IMR-90 (cell line): ENCODE measurements at regions not wholly inside any gene's neighbourhood (a gene's known extent, or its start where the extent isn't known, plus 50 kb on each side); places are given as distances from the start of the nearest gene placed in this dataset.

ENCODE experiments used
- ATAC-seq: fragments of 200-7000 bp; cut with Tn5 transposase; 2 replicates; pipeline ENCODE4 v1.9.1; 2020; ENCODE audit warnings: low read depth, mild to moderate bottlenecking, moderate library complexity
- BruUV-seq: library from RNA; stranded (reverse); fragments of 400-500 nt; replicated peaks from 2 replicates; lab custom pipeline; 2021; lab: Mats Ljungman, UMichigan
- CTCF ChIA-PET: fragments of 300-600 bp; formaldehyde crosslinking; extraction: SDS; loops from one replicate; lab custom pipeline; 2021; ENCODE audit warnings: antibody characterized with exemption; lab: Yijun Ruan, JAX
- POLR2A ChIA-PET: fragments of 300-600 bp; sonication (Branson Sonifier 250); formaldehyde crosslinking; loops from one replicate; lab custom pipeline; 2022; ENCODE audit warnings: antibody characterized with exemption; ENCODE audit not compliant: unreplicated experiment; lab: Charles Lee
- DNase-seq: peaks from one replicate; pipeline ENCODE4 v3.0.0; 2013
- H2AFZ ChIP-seq: replicated peaks from 2 replicates; pipeline ENCODE3; 2013; ENCODE audit warnings: low read length, mild to moderate bottlenecking; ENCODE audit not compliant: poor library complexity
- H2AK5ac ChIP-seq: 2 replicates; pipeline ENCODE4 v1.6.1; 2013; ENCODE audit warnings: low read depth, low read length, inconsistent platforms
- H2AK9ac ChIP-seq: replicated peaks from 2 replicates; pipeline ENCODE3; 2013; ENCODE audit warnings: mild to moderate bottlenecking, low read depth, low read length, moderate library complexity; ENCODE audit not compliant: poor library complexity
- H2BK120ac ChIP-seq: 2 replicates; pipeline ENCODE4 v1.6.1; 2013; ENCODE audit warnings: low read depth, low read length, inconsistent platforms
- H2BK15ac ChIP-seq: 3 replicates; pipeline ENCODE4 v1.6.1; 2013; ENCODE audit warnings: low read depth, low read length, inconsistent platforms
- H2BK20ac ChIP-seq: 2 replicates; pipeline ENCODE4 v1.6.1; 2013; ENCODE audit warnings: low read depth, mild to moderate bottlenecking, inconsistent platforms, low read length, moderate library complexity
- H2BK5ac ChIP-seq: 2 replicates; pipeline ENCODE4 v1.6.1; 2013; ENCODE audit warnings: mild to moderate bottlenecking, low read depth, low read length, inconsistent platforms; ENCODE audit not compliant: poor library complexity, severe bottlenecking
- H3K14ac ChIP-seq: replicated peaks from 2 replicates; pipeline ENCODE4 v1.6.1; 2013; ENCODE audit warnings: low read depth, low read length, inconsistent platforms
- H3K18ac ChIP-seq: 2 replicates; pipeline ENCODE4 v1.6.1; 2013; ENCODE audit warnings: low read depth, low read length, control low read depth
- H3K23ac ChIP-seq: 2 replicates; pipeline ENCODE4 v1.6.1; 2013; ENCODE audit warnings: low read depth, low read length, inconsistent platforms
- H3K27ac ChIP-seq: 2 replicates; pipeline ENCODE4 v1.5.1; 2013; ENCODE audit warnings: mild to moderate bottlenecking, control low read depth, low read length; ENCODE audit not compliant: insufficient read depth
- H3K27me3 ChIP-seq: 2 replicates; pipeline ENCODE4 v1.6.1; 2013; ENCODE audit warnings: low read length; ENCODE audit not compliant: control insufficient read depth, insufficient read depth
- H3K36me3 ChIP-seq: 2 replicates; pipeline ENCODE4 v1.6.1; 2013; ENCODE audit warnings: low read length, mixed read lengths; ENCODE audit not compliant: control insufficient read depth, insufficient read depth
- H3K4ac ChIP-seq: 2 replicates; pipeline ENCODE4 v1.6.1; 2013; ENCODE audit warnings: low read depth, low read length, inconsistent platforms
- H3K4me1 ChIP-seq: 2 replicates; pipeline ENCODE4 v1.6.1; 2013; ENCODE audit warnings: low read length, mixed read lengths; ENCODE audit not compliant: control insufficient read depth, insufficient read depth
- H3K4me2 ChIP-seq: 2 replicates; pipeline ENCODE4 v1.6.1; 2013; ENCODE audit warnings: low read depth, mild to moderate bottlenecking, control low read depth, low read length, moderate library complexity
- H3K4me3 ChIP-seq: 2 replicates; pipeline ENCODE4 v1.5.1; 2013; ENCODE audit warnings: low read depth, mild to moderate bottlenecking, control low read depth, low read length, moderate library complexity; ENCODE audit not compliant: insufficient read depth
- H3K56ac ChIP-seq: 2 replicates; pipeline ENCODE4 v1.6.1; 2013; ENCODE audit warnings: low read length, inconsistent platforms; ENCODE audit not compliant: insufficient read depth; ENCODE audit errors: extremely low read depth
- H3K79me1 ChIP-seq, 2 experiments: 2 replicates each; pipeline ENCODE4 v1.6.1; 2013; ENCODE audit warnings: low read length in 2 of 2, inconsistent platforms in 1 of 2, low read depth in 1 of 2
- H3K9ac ChIP-seq: 2 replicates; pipeline ENCODE4 v1.6.1; 2013; ENCODE audit warnings: low read depth, low read length, control low read depth
- H3K9me1 ChIP-seq: 2 replicates; pipeline ENCODE4 v1.6.1; 2013; ENCODE audit warnings: low read length, inconsistent platforms; ENCODE audit not compliant: insufficient read depth
- H3K9me3 ChIP-seq: 2 replicates; pipeline ENCODE4 v1.6.1; 2013; ENCODE audit warnings: low read length; ENCODE audit not compliant: control insufficient read depth, insufficient read depth
- H4K20me1 ChIP-seq: 2 replicates; pipeline ENCODE4 v1.6.1; 2013; ENCODE audit warnings: low read length, inconsistent platforms; ENCODE audit not compliant: insufficient read depth
- H4K5ac ChIP-seq: 2 replicates; pipeline ENCODE4 v1.6.1; 2013; ENCODE audit warnings: mild to moderate bottlenecking, low read depth, low read length, control low read depth
- H4K8ac ChIP-seq, 2 experiments: 2 replicates each; pipeline ENCODE4 v1.6.1; 2013; ENCODE audit warnings: low read depth in 2 of 2, low read length in 2 of 2, control low read depth in 1 of 2, inconsistent platforms in 1 of 2
- H4K91ac ChIP-seq: 2 replicates; pipeline ENCODE4 v1.6.1; 2013; ENCODE audit warnings: low read depth, low read length, inconsistent platforms; ENCODE audit not compliant: insufficient read depth
- CEBPB ChIP-seq: IDR thresholded peaks from 2 replicates; pipeline ENCODE4 v1.6.1; 2012; ENCODE audit warnings: low read depth, low read length, improper control_type of control experiment
- CHD1 ChIP-seq: IDR thresholded peaks from 2 replicates; pipeline ENCODE4 v1.6.1; 2012; ENCODE audit warnings: low read depth, low read length, improper control_type of control experiment
- MAFK ChIP-seq: IDR thresholded peaks from 2 replicates; pipeline ENCODE4 v1.6.1; 2012; ENCODE audit warnings: low read depth, low read length, improper control_type of control experiment
- MXI1 ChIP-seq: IDR thresholded peaks from 2 replicates; pipeline ENCODE4 v1.6.1; 2012; ENCODE audit warnings: low read depth, mild to moderate bottlenecking, low read length, moderate library complexity, borderline replicate concordance
- NFE2L2 ChIP-seq: fragments of 150-350 bp; IDR thresholded peaks from 2 replicates; pipeline ENCODE4 v1.6.1; 2016; ENCODE audit warnings: low read depth, mild to moderate bottlenecking, low read length
- POLR2A ChIP-seq: IDR thresholded peaks from 2 replicates; pipeline ENCODE4 v1.6.1; 2012; ENCODE audit warnings: mild to moderate bottlenecking, low read depth, low read length
- RAD21 ChIP-seq: IDR thresholded peaks from 2 replicates; pipeline ENCODE4 v1.6.1; 2012; ENCODE audit warnings: low read length, improper control_type of control experiment
- RCOR1 ChIP-seq: IDR thresholded peaks from 2 replicates; pipeline ENCODE4 v1.6.1; 2012; ENCODE audit warnings: mild to moderate bottlenecking, low read length, improper control_type of control experiment; ENCODE audit not compliant: insufficient replicate concordance
- SMC3 ChIP-seq: fragments of 150-350 bp; IDR thresholded peaks from 2 replicates; pipeline ENCODE4 v1.6.1; 2016; ENCODE audit warnings: low read depth, mild to moderate bottlenecking, antibody characterized with exemption, low read length, moderate library complexity
- WGBS, 2 experiments: methylation state at CpG; one replicate each; pipeline versions ENCODE4 v1.1.5 to v1.1.7; 2013; ENCODE audit warnings: missing lambda C conversion rate in 2 of 2; ENCODE audit not compliant: insufficient read length in 1 of 2; ENCODE audit errors: extremely low coverage in 2 of 2; 5-methylcytosine and 5-hydroxymethylcytosine counted together
- dilution Hi-C: fragments of 300-500 bp; cut with HindIII; formaldehyde crosslinking; loops from one replicate; pipeline ENCODE4 v1.14.3; 2018; ENCODE audit warnings: low sequenced_read_pairs; ENCODE audit not compliant: unreplicated experiment
- in situ Hi-C: fragments of 300-500 bp; cut with MboI; formaldehyde crosslinking; loops from 3 replicates; pipeline ENCODE4 v1.14.3; 2019; ENCODE audit warnings: low sequenced_read_pairs, inconsistent platforms, mixed read lengths
- intact Hi-C: fragments of 100-400 bp; cut with micrococcal nuclease; formaldehyde crosslinking; loops from 2 replicates; pipeline ENCODE4 v1.10.0; 2022
- TF ChIP-seq, protein P1 (sequence below): fragments of 150-350 bp; IDR thresholded peaks from 2 replicates; pipeline ENCODE4 v1.6.1; 2016; ENCODE audit warnings: low read depth, mild to moderate bottlenecking, low read length, moderate library complexity, borderline replicate concordance
- TF ChIP-seq, protein P2 (sequence below): conservative IDR thresholded peaks from 2 replicates; pipeline ENCODE4 v1.5.1; 2012; ENCODE audit warnings: mild to moderate bottlenecking, low read depth, low read length, improper control_type of control experiment

DNA sequence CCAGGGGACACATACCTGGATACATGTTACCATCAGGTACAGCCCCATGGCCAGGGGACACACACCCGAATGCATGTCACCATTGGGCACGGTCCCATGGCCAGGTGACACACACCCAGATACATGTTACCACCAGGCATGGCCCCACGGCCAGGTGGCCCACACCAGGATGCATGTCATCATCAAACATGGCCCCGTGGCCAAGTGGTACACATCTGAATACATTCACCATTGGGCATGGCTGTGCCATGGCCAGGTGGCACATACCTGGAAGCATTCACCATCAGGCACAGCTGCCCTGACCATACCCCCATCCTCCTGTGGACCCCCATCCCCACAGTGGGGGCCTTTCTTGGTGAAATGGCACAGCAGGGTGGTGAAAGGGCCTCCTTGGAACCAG, 97.6 kb downstream of the RBFOX3 start:
- Histone ChIP-seq H3K4me2 (no peak overlapping the region), H2BK20ac (no peak overlapping the region), H3K27ac (no peak overlapping the region), H4K8ac (no peak overlapping the region), H3K79me1 (no peaks in the 10 kb centered on the region), H3K23ac (no peak overlapping the region), H3K56ac (no peak overlapping the region), H3K9me3 (peaks cover 36% of the 10 kb centered on the region), H4K91ac (no peak overlapping the region), H2BK120ac (no peak overlapping the region), H3K9me1 (no peaks in the 10 kb centered on the region), H2BK15ac (no peak overlapping the region), H2AFZ (no peak overlapping the region), H3K27me3 (0 out of 2 replicates have a peak, but pooled peaks cover 1% of the 10 kb centered on the region), H3K4me1 (no peaks in the 10 kb centered on the region), H2BK5ac (no peak overlapping the region), H2AK5ac (no peak overlapping the region), H2AK9ac (no peak overlapping the region), H4K5ac (no peak overlapping the region), H3K18ac (no peak overlapping the region), H3K4ac (no peak overlapping the region), H3K4me3 (no peak overlapping the region), H3K14ac (no peak overlapping the region), H3K9ac (no peak overlapping the region), H4K20me1 (no peaks in the 10 kb centered on the region), H3K36me3 (no peaks in the 10 kb centered on the region)
- no TSS peak for BruUV-seq
- 50% methylated on average over 2 of the region's 4 CpGs; no CpG with 5 or more reads in 1 of the 2 experiments for WGBS, 2 experiments
- TF ChIP-seq POLR2A, result no peak
- TF ChIP-seq MAFK, result no peak
- TF ChIP-seq RCOR1, result no peak
- no peak for TF ChIP-seq MXI1
- TF ChIP-seq CEBPB, result no peak
- TF ChIP-seq SMC3, result no peak
- TF ChIP-seq RAD21, result no peak
- no peak for TF ChIP-seq CHD1
- TF ChIP-seq, protein P1, sequence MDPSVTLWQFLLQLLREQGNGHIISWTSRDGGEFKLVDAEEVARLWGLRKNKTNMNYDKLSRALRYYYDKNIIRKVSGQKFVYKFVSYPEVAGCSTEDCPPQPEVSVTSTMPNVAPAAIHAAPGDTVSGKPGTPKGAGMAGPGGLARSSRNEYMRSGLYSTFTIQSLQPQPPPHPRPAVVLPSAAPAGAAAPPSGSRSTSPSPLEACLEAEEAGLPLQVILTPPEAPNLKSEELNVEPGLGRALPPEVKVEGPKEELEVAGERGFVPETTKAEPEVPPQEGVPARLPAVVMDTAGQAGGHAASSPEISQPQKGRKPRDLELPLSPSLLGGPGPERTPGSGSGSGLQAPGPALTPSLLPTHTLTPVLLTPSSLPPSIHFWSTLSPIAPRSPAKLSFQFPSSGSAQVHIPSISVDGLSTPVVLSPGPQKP, result no peak
- TF ChIP-seq, protein P2, sequence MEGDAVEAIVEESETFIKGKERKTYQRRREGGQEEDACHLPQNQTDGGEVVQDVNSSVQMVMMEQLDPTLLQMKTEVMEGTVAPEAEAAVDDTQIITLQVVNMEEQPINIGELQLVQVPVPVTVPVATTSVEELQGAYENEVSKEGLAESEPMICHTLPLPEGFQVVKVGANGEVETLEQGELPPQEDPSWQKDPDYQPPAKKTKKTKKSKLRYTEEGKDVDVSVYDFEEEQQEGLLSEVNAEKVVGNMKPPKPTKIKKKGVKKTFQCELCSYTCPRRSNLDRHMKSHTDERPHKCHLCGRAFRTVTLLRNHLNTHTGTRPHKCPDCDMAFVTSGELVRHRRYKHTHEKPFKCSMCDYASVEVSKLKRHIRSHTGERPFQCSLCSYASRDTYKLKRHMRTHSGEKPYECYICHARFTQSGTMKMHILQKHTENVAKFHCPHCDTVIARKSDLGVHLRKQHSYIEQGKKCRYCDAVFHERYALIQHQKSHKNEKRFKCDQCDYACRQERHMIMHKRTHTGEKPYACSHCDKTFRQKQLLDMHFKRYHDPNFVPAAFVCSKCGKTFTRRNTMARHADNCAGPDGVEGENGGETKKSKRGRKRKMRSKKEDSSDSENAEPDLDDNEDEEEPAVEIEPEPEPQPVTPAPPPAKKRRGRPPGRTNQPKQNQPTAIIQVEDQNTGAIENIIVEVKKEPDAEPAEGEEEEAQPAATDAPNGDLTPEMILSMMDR, result no peak
- TF ChIP-seq NFE2L2, result no peak
- in situ Hi-C loops (no loop called here), dilution Hi-C loops (no loop called here), intact Hi-C loops (no loop called here)
- ChIA-PET CTCF (no interaction called here), POLR2A (no interaction called here)
- ATAC-seq, result no peak
- DNase-seq, result no peak
